Vagina (tissue), 2 donors: ENCODE measurements at regions not wholly inside any gene's neighbourhood (a gene's known extent, or its start where the extent isn't known, plus 50 kb on each side); places are given as distances from the start of the nearest gene placed in this dataset.
A peak's percentile ranks its signal among the peaks of the same experiment; 100 is the strongest.

Experiments used
- DNase-seq, 2 donors: peaks; one replicate each; pipeline ENCODE4 v3.0.0-alpha.2; 2017; ENCODE audit errors: extremely low spot score in 2 of 2
- H3K27ac ChIP-seq: fragments of 200-600 bp; sonication (generic); one replicate; pipeline ENCODE4 v1.5.1; 2019
- H3K27me3 ChIP-seq: fragments of 200-600 bp; sonication (generic); one replicate; pipeline ENCODE4 v1.5.1; 2019
- H3K36me3 ChIP-seq, 2 donors: fragments of 200-600 bp; sonication (generic); one replicate each; pipeline ENCODE4 v1.5.1; 2017 to 2019
- H3K4me1 ChIP-seq: fragments of 200-600 bp; sonication (generic); one replicate; pipeline ENCODE4 v1.5.1; 2019
- H3K4me3 ChIP-seq, 2 donors: fragments of 200-600 bp; sonication (generic); 1 replicate in 1 of 2; 2 replicates in 1 of 2; pipeline ENCODE4 v1.5.1; 2016 to 2019
- H3K9me3 ChIP-seq: fragments of 200-600 bp; sonication (generic); one replicate; pipeline ENCODE4 v1.5.1; 2019
- CTCF ChIP-seq, 3 experiments: fragments of 450-650 bp in 2 of 3; fragments of 200-600 bp in 1 of 3; sonication (generic) in 1 of 3; IDR thresholded peaks; one replicate each; pipeline ENCODE4 v1.5.1; 2017 to 2019; ENCODE audit warnings: antibody characterized with exemption in 3 of 3, mild to moderate bottlenecking in 2 of 3, moderate library complexity in 2 of 3
- POLR2A ChIP-seq, 2 donors: fragments of 450-650 bp; IDR thresholded peaks; one replicate each; pipeline ENCODE4 v1.6.1; 2017; ENCODE audit warnings: antibody characterized with exemption in 2 of 2, mild to moderate bottlenecking in 2 of 2, moderate library complexity in 2 of 2
- POLR2AphosphoS5 ChIP-seq, 2 donors: sonication (generic); formaldehyde crosslinking; IDR thresholded peaks; one replicate each; pipeline ENCODE4 v1.9.0; 2017; ENCODE audit warnings: antibody characterized with exemption in 2 of 2, mild to moderate bottlenecking in 2 of 2, low read depth in 1 of 2; ENCODE audit not compliant: insufficient read depth in 1 of 2
- intact Hi-C: fragments of 100-400 bp; cut with DNase I; formaldehyde crosslinking; loops from one replicate; pipeline ENCODE4 v1.15.1; 2023

GRCh38 chr6:1047981-1048541 is 263.8 kb upstream of the FOXQ1 start:
- Histone ChIP-seq H3K9me3 (no peaks in the 10 kb centered on the region), H3K27ac (no peak overlapping the region), H3K27me3 (no peaks in the 10 kb centered on the region), H3K4me3 (no peak overlapping the region), H3K36me3 (no peaks in the 10 kb centered on the region), H3K4me1 (no peaks in the 10 kb centered on the region)
- TF ChIP-seq POLR2AphosphoS5 (IDR thresholded peaks at IDR 0.05; ENCODE audit: insufficient read depth in 1 of 2, low read depth in 1 of 2) (no peak), POLR2A (IDR thresholded peaks at IDR 0.05) (no peak)
- intact Hi-C loops = no loop called here
- peak in 1 of 2 donors; percentile 78 for DNase-seq

DNA sequence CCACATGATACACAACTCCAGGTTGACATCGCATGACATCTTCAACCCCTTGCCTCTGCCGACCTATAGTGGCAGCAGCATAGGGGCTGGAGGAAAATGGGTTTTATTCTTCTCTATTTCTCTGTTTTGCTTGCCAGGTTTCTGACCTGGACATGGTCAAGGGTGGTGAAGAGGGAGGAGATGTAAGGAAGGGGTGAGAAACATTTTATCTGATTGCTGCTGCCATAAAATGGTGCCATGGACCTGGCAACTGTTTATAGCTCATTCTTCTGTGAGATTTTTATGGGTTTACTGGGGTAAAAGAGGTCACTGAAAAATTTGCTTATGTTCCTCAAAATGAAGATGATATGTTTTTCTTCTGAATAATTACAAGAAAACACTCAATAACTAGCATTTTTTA is 266.7 kb upstream of the FOXQ1 start:
- Histone ChIP-seq H3K4me3 (no peak overlapping the region), H3K27me3 (no peaks in the 10 kb centered on the region), H3K4me1 (no peaks in the 10 kb centered on the region), H3K9me3 (no peaks in the 10 kb centered on the region), H3K36me3 (no peaks in the 10 kb centered on the region), H3K27ac (no peak overlapping the region)
- DNase-seq = peak in 1 of 2 donors; percentile 18
- intact Hi-C loops = no loop called here
- no peak for TF ChIP-seq POLR2AphosphoS5 (IDR thresholded peaks at IDR 0.05; ENCODE audit: insufficient read depth in 1 of 2, low read depth in 1 of 2)
- no peak for TF ChIP-seq CTCF (IDR thresholded peaks at IDR 0.05)
- TF ChIP-seq POLR2A (IDR thresholded peaks at IDR 0.05) = no peak

DNA sequence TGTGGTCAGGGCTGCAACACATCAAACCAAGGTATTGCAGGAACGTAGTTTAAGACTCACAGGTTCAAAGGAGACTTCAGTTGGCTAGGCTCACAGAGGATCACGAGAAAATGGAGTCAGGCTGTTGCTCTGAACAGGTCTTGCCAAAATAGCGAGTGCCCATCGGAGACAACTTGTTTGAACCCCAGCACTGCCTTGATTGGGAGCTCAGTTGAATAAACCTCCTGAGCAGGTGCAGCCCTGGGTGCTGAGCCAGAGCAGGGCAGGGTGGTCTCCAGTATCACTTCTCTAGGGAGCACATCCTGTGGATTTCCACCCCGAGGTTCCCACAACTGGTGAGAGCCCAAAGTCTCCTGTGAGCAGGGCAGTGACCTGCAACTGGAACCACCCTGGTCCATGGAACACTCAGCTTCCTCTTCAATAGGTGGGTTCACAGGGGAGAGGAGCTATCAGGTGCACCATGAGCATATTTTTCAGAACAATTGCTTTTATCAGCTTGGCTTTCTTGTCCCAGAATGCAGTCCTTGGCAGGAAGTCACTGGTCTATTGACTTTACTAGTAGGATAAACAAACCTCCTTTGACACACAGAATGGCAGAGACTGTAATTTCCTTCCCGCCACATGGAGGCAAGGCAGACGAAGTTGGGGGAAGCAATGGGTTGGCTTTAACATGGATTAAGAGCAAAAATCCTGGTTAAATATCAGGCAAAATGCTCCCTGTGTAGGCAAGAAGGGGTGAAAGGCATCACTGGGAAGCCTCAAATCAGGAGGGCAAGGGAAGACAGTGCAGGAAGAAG is 267.7 kb upstream of the FOXQ1 start:
- DNase-seq = peak; percentile 61 to 77
- intact Hi-C loops = no loop called here
- TF ChIP-seq POLR2A (IDR thresholded peaks at IDR 0.05) = no peak
- Histone ChIP-seq H3K4me3 (no peak overlapping the region), H3K27me3 (no peaks in the 10 kb centered on the region), H3K27ac (no peak overlapping the region), H3K9me3 (no peaks in the 10 kb centered on the region), H3K4me1 (no peaks in the 10 kb centered on the region), H3K36me3 (no peaks in the 10 kb centered on the region)

DNA sequence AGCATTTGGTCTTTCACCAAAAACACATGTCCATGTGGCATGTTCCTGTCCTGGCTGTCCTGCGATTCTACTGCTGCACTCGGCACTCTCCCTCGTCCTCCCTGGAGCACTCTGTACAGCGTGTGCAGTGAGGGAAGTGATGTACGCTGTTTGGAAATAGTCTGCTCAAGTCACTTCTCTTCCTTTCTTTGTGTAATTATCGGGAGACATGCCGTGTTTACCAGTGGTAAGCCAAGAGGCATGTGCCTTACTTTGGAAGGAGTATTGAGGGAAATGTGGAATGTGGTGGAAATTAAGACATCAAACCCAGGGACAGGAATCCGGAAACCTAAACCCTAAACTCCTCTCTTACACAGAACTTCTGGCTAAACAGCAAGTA is 268.5 kb upstream of the FOXQ1 start:
- no peak overlapping the region for H3K27ac ChIP-seq
- TF ChIP-seq POLR2A (IDR thresholded peaks at IDR 0.05) (no peak), POLR2AphosphoS5 (IDR thresholded peaks at IDR 0.05; ENCODE audit: insufficient read depth in 1 of 2, low read depth in 1 of 2) (no peak)
- intact Hi-C loops = no loop called here
- DNase-seq = no peak
- H3K4me3 ChIP-seq = no peak overlapping the region
- H3K27me3 ChIP-seq = no peaks in the 10 kb centered on the region
- no peaks in the 10 kb centered on the region for H3K36me3 ChIP-seq
- no peaks in the 10 kb centered on the region for H3K4me1 ChIP-seq
- no peaks in the 10 kb centered on the region for H3K9me3 ChIP-seq

DNA sequence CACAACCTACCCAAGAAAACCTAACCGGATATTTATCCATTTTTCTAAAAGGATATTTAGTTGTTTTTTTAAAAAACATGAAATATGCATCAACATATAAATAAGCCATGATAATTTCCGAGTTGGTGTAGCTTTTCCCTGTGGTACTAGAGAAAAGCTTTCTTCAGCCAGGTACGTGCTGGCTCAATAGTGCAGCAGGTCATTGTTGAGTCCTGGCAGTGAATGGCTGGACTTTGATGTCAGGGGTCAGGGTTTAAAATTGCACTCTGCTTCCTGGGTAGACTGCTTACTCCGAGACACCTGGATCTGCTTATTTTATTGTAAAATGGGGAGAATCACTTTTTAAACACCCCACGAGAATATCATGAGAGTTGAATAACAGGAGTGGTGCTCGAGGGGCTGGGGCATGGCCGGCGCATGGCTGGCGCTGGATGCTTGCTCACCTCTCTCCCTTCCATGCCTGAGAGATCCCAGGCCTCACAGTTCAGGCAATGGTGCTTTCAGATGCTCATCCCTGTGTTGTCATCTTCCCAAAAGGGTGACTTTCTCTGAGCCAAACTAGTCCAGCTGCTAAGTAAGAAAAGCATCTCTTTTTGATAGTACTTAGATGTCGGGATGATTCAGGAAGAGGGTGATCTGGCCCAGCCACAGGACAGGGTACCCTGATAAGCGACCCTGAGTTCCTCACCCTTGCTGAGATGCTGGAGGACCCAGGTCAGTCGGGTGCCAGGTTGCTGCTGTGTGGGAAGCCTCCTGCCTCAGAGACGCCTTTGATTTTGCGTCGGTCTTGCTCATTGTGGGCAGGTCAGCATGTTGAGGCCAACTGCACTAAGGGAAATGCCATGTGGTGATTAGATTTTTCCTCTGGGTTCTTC is 269.1 kb upstream of the FOXQ1 start:
- TF ChIP-seq POLR2A (IDR thresholded peaks at IDR 0.05) (no peak), POLR2AphosphoS5 (IDR thresholded peaks at IDR 0.05; ENCODE audit: insufficient read depth in 1 of 2, low read depth in 1 of 2) (no peak), CTCF (IDR thresholded peaks at IDR 0.05) (no peak)
- Histone ChIP-seq H3K27me3 (no peaks in the 10 kb centered on the region), H3K4me3 (no peak overlapping the region), H3K27ac (no peak overlapping the region), H3K36me3 (no peaks in the 10 kb centered on the region), H3K9me3 (no peaks in the 10 kb centered on the region), H3K4me1 (no peaks in the 10 kb centered on the region)
- no peak for DNase-seq
- intact Hi-C loops = no loop called here

DNA sequence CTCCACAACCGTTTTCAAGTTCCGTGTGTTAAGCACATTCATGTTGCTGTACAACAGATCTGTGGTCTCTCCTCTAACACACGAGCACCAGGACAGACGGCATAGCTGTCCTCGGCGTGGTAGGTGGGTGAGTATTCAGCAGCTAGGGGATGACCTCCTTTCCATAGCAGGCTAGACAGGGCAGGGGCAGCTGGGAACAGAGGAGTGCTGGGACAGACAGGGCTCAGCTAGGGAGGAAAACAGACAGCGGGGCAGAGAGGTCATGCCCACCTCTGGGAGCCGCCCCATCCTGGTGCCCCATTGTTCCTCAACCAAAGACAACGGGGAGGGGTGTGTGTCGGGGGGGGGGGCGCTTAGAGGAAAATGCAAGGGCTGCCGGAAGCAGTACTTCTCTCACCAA is 271.5 kb upstream of the FOXQ1 start:
- H3K27me3 ChIP-seq = no peaks in the 10 kb centered on the region
- TF ChIP-seq POLR2A (IDR thresholded peaks at IDR 0.05) (no peak), POLR2AphosphoS5 (IDR thresholded peaks at IDR 0.05; ENCODE audit: insufficient read depth in 1 of 2, low read depth in 1 of 2) (no peak), CTCF (IDR thresholded peaks at IDR 0.05) (no peak)
- H3K4me1 ChIP-seq = no peaks in the 10 kb centered on the region
- DNase-seq = no peak
- H3K36me3 ChIP-seq = no peaks in the 10 kb centered on the region
- no peak overlapping the region for H3K4me3 ChIP-seq
- no peaks in the 10 kb centered on the region for H3K9me3 ChIP-seq
- no peak overlapping the region for H3K27ac ChIP-seq
- intact Hi-C loops = no loop called here
